ENCODE measurements at regions not wholly inside any gene's neighbourhood (a gene's known extent, or its start where the extent isn't known, plus 50 kb on each side); places are given as distances from the start of the nearest gene placed in this dataset.
"Not testable (repeated sequence)": the region's sequence is repeated elsewhere in the genome, so short reads cannot be mapped to it uniquely, and the experiment has no call there.

- TF ChIP-seq CTCF (IDR thresholded peaks at IDR 0.05); GABPA (IDR thresholded peaks at IDR 0.05; ENCODE audit: low read depth); CHD2 (IDR thresholded peaks at IDR 0.05; ENCODE audit: low read length, partially characterized antibody); TCF12 (IDR thresholded peaks at IDR 0.05); NRF1 (IDR thresholded peaks at IDR 0.05; ENCODE audit: low read depth, low read length); POLR2AphosphoS5 (IDR thresholded peaks at IDR 0.05; ENCODE audit: low read depth, low read length); MXI1 (IDR thresholded peaks at IDR 0.05; ENCODE audit: low read depth, low read length): not testable (repeated sequence)
- TF ChIP-seq, protein P1, sequence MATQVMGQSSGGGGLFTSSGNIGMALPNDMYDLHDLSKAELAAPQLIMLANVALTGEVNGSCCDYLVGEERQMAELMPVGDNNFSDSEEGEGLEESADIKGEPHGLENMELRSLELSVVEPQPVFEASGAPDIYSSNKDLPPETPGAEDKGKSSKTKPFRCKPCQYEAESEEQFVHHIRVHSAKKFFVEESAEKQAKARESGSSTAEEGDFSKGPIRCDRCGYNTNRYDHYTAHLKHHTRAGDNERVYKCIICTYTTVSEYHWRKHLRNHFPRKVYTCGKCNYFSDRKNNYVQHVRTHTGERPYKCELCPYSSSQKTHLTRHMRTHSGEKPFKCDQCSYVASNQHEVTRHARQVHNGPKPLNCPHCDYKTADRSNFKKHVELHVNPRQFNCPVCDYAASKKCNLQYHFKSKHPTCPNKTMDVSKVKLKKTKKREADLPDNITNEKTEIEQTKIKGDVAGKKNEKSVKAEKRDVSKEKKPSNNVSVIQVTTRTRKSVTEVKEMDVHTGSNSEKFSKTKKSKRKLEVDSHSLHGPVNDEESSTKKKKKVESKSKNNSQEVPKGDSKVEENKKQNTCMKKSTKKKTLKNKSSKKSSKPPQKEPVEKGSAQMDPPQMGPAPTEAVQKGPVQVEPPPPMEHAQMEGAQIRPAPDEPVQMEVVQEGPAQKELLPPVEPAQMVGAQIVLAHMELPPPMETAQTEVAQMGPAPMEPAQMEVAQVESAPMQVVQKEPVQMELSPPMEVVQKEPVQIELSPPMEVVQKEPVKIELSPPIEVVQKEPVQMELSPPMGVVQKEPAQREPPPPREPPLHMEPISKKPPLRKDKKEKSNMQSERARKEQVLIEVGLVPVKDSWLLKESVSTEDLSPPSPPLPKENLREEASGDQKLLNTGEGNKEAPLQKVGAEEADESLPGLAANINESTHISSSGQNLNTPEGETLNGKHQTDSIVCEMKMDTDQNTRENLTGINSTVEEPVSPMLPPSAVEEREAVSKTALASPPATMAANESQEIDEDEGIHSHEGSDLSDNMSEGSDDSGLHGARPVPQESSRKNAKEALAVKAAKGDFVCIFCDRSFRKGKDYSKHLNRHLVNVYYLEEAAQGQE (IDR thresholded peaks at IDR 0.05; ENCODE audit: low read depth, low read length), result not testable (repeated sequence)
- TF ChIP-seq, protein P2, sequence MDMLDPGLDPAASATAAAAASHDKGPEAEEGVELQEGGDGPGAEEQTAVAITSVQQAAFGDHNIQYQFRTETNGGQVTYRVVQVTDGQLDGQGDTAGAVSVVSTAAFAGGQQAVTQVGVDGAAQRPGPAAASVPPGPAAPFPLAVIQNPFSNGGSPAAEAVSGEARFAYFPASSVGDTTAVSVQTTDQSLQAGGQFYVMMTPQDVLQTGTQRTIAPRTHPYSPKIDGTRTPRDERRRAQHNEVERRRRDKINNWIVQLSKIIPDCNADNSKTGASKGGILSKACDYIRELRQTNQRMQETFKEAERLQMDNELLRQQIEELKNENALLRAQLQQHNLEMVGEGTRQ (IDR thresholded peaks at IDR 0.05; ENCODE audit: borderline replicate concordance, low read depth, low read length), result not testable (repeated sequence)
These were observed 132.3 kb downstream of the CXCL12 start for GRCh38 chr10:44252631-44253030.
